HepG2 (cell line): ENCODE measurements at regions not wholly inside any gene's neighbourhood (a gene's known extent, or its start where the extent isn't known, plus 50 kb on each side); places are given as distances from the start of the nearest gene placed in this dataset.

Experiments used
- ATAC-seq: fragments of 200-7000 bp; cut with Tn5 transposase; 3 replicates; pipeline ENCODE4 v1.9.1; 2020; ENCODE audit warnings: mild to moderate bottlenecking, moderate library complexity
- BruUV-seq: library from RNA; stranded (reverse); fragments of 400-500 nt; replicated peaks from 2 replicates; lab custom pipeline; 2021; lab: Mats Ljungman, UMichigan
- CTCF ChIA-PET: fragments of 300-600 bp; formaldehyde crosslinking; extraction: SDS; loops from one replicate; lab custom pipeline; 2021; ENCODE audit warnings: low total read pairs, inconsistent platforms, low intra/inter-chr PET ratio; lab: Yijun Ruan, JAX
- POLR2A ChIA-PET: fragments of 350-600 bp; sonication (Branson Sonifier 250); formaldehyde crosslinking; loops from one replicate; lab custom pipeline; 2020; ENCODE audit warnings: antibody characterized with exemption, inconsistent platforms; lab: Yijun Ruan, JAX
- DNase-seq: peaks from one replicate; pipeline ENCODE4 v3.0.0-alpha.2; 2015; ENCODE audit warnings: low spot score
- FAIRE-seq: peaks from 3 replicates; lab custom pipeline; 2011; peaks lifted over from hg19 to GRCh38; lab: Jason Lieb, UNC
- H2AFZ ChIP-seq: one replicate; pipeline ENCODE4 v1.6.1; 2011; ENCODE audit warnings: low read length, inconsistent platforms
- H3K27ac ChIP-seq: fragments of 300-600 bp; 3 replicates; pipeline ENCODE4 v1.8.0; 2011; ENCODE audit warnings: mixed run types, mild to moderate bottlenecking, mixed read lengths, low read length, inconsistent platforms; ENCODE audit not compliant: insufficient read depth; ENCODE audit errors: extremely low read length
- H3K27me3 ChIP-seq, 2 experiments: fragments of 200-600 bp in 1 of 2; 2 replicates in 1 of 2; 3 replicates in 1 of 2; pipeline versions ENCODE4 v1.6.0 to v1.8.0; 2011; ENCODE audit warnings: low read length in 2 of 2, mild to moderate bottlenecking in 2 of 2, moderate library complexity in 2 of 2, inconsistent platforms in 1 of 2; ENCODE audit not compliant: insufficient read depth in 2 of 2, control insufficient read depth in 1 of 2
- H3K36me3 ChIP-seq, 2 experiments: fragments of 200-600 bp in 1 of 2; replicated peaks in 1 of 2; 2 replicates in 1 of 2; 3 replicates in 1 of 2; pipeline versions ENCODE4 v1.5.1 to v1.8.0; 2011; ENCODE audit warnings: low read length in 2 of 2, inconsistent platforms in 1 of 2; ENCODE audit not compliant: insufficient read depth in 2 of 2, control insufficient read depth in 1 of 2
- H3K4me1 ChIP-seq: 2 replicates; pipeline ENCODE4 v1.5.1; 2012; ENCODE audit warnings: low read length, inconsistent platforms; ENCODE audit not compliant: insufficient read depth
- H3K4me2 ChIP-seq: 2 replicates; pipeline ENCODE4 v1.6.0; 2011; ENCODE audit warnings: low read depth, low read length, inconsistent platforms
- H3K4me3 ChIP-seq, 3 experiments: fragments of 200-600 bp in 1 of 3; sonication (generic), shearing (Covaris generic) in 1 of 3; replicated peaks in 1 of 3; 2 replicates each; pipeline ENCODE4 v1.5.1; 2011 to 2016; ENCODE audit warnings: low read length in 3 of 3, inconsistent platforms in 2 of 3, low read depth in 2 of 3, mild to moderate bottlenecking in 2 of 3, control low read depth in 1 of 3, mixed read lengths in 1 of 3; ENCODE audit not compliant: insufficient read depth in 1 of 3
- H3K79me2 ChIP-seq: one replicate; pipeline ENCODE4 v1.6.1; 2011; ENCODE audit warnings: low read length, inconsistent platforms; ENCODE audit not compliant: insufficient read depth
- H3K9ac ChIP-seq: 2 replicates; pipeline ENCODE4 v1.6.0; 2011; ENCODE audit warnings: mild to moderate bottlenecking, low read depth, low read length, inconsistent platforms; ENCODE audit not compliant: insufficient read depth
- H3K9me3 ChIP-seq: 2 replicates; pipeline ENCODE4 v1.5.1; 2012; ENCODE audit warnings: mild to moderate bottlenecking, low read length
- H4K20me1 ChIP-seq: 2 replicates; pipeline ENCODE4 v1.6.0; 2011; ENCODE audit warnings: inconsistent platforms, mild to moderate bottlenecking, low read length, moderate library complexity; ENCODE audit not compliant: insufficient read depth
- AGO1 ChIP-seq: fragments of 200-400 bp; formaldehyde crosslinking; IDR thresholded peaks from 2 replicates; pipeline ENCODE4 v1.6.1; 2017; ENCODE audit warnings: mild to moderate bottlenecking, low read depth, low read length, moderate library complexity; ENCODE audit not compliant: poor library complexity, severe bottlenecking
- BRD4 ChIP-seq: sonication (generic); formaldehyde crosslinking; IDR thresholded peaks from 2 replicates; pipeline ENCODE4 v1.4.0; 2020; ENCODE audit warnings: missing genetic modification reagents
- CHD4 ChIP-seq: fragments of 200-600 bp; sonication (generic); IDR thresholded peaks from 2 replicates; pipeline ENCODE4 v1.7.0; 2017; ENCODE audit warnings: mild to moderate bottlenecking, low read length, borderline replicate concordance
- FLYWCH1 ChIP-seq: sonication (generic); formaldehyde crosslinking; IDR thresholded peaks from 2 replicates; pipeline ENCODE4 v1.8.1; 2023; ENCODE audit warnings: mild to moderate bottlenecking, missing genetic modification reagents
- FOSL1 ChIP-seq: sonication (generic); formaldehyde crosslinking; IDR thresholded peaks from 2 replicates; pipeline ENCODE4 v1.9.0; 2021; ENCODE audit warnings: missing genetic modification reagents, borderline replicate concordance
- PAF1 ChIP-seq: IDR thresholded peaks from 2 replicates; pipeline ENCODE4 v1.6.1; 2016; ENCODE audit warnings: missing genetic modification reagents, missing compliant biosample characterization
- PAX8 ChIP-seq: sonication (generic); formaldehyde crosslinking; IDR thresholded peaks from 2 replicates; pipeline ENCODE4 v1.8.0; 2022; ENCODE audit warnings: mild to moderate bottlenecking, missing genetic modification reagents, borderline replicate concordance
- ZBTB42 ChIP-seq: sonication (generic); formaldehyde crosslinking; IDR thresholded peaks from 2 replicates; pipeline ENCODE4 v1.5.0; 2020; ENCODE audit warnings: mild to moderate bottlenecking, missing genetic modification reagents
- ZMYM2 ChIP-seq: sonication (generic); formaldehyde crosslinking; IDR thresholded peaks from 2 replicates; pipeline ENCODE4 v1.8.0; 2022; ENCODE audit warnings: mild to moderate bottlenecking, missing genetic modification reagents
- ZNF225 ChIP-seq: sonication (generic); formaldehyde crosslinking; IDR thresholded peaks from 2 replicates; pipeline ENCODE4 v1.4.0; 2020; ENCODE audit warnings: mild to moderate bottlenecking, missing genetic modification reagents
- ZNF264 ChIP-seq: sonication (generic); formaldehyde crosslinking; IDR thresholded peaks from 2 replicates; pipeline ENCODE4 v1.4.0; 2020; ENCODE audit warnings: missing genetic modification reagents
- ZNF644 ChIP-seq: IDR thresholded peaks from 2 replicates; pipeline ENCODE4 v1.6.1; 2016; ENCODE audit warnings: low read depth
- WGBS: methylation state at CpG from one replicate; pipeline ENCODE4 v1.1.6; 2017; ENCODE audit warnings: low lambda C conversion rate; 5-methylcytosine and 5-hydroxymethylcytosine counted together
- in situ Hi-C: cut with HindIII; loops from 2 replicates; pipeline ENCODE4 v1.10.0; 2017; ENCODE audit warnings: low pct_unique_long_range_greater_than_20kb; ENCODE audit not compliant: extremely low pct_ligation_motif_present
- intact Hi-C: fragments of 100-400 bp; cut with micrococcal nuclease; formaldehyde crosslinking; loops from one replicate; pipeline ENCODE4 v1.10.0; 2022; ENCODE audit not compliant: unreplicated experiment
- TF ChIP-seq, protein P1 (sequence below): sonication (generic); formaldehyde crosslinking; IDR thresholded peaks from 2 replicates; pipeline ENCODE4 v1.4.0; 2020; ENCODE audit warnings: missing genetic modification reagents
- TF ChIP-seq, protein P2 (sequence below), 2 experiments: sonication (generic) in 1 of 2; formaldehyde crosslinking in 1 of 2; IDR thresholded peaks; 2 replicates each; pipeline versions ENCODE4 v1.5.1 to v1.6.1; 2011 to 2020; ENCODE audit warnings: borderline replicate concordance in 1 of 2, low read depth in 1 of 2, low read length in 1 of 2, mild to moderate bottlenecking in 1 of 2, missing genetic modification reagents in 1 of 2, moderate library complexity in 1 of 2
- TF ChIP-seq, protein P3 (sequence below): sonication (generic); formaldehyde crosslinking; IDR thresholded peaks from 2 replicates; pipeline ENCODE4 v1.4.0; 2020; ENCODE audit warnings: mild to moderate bottlenecking, low read depth, missing genetic modification reagents

DNA sequence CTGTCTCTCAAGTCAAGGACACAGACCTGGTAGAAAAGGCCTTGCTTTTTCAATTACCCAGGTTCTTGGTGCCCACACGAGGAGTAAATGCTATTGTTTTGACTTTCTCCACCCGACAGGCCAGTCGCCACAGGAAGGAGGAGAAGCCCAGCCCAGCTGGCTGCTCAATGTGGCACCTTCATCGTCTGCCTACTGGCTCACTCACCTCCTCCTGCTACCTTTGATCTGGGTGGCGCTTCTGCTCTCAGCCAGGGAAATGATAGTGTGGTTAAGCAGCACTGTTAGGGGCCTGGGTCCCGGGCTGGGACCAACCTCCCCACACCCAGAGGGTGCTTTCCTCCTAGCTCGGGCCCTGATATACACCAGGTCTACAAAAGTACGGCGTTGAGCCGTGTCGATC, 75.0 kb upstream of the FZD10 start:
- FAIRE-seq (no peak), ATAC-seq (no peak), DNase-seq (no peak)
- ChIA-PET POLR2A (no interaction called here), CTCF (no interaction called here)
- no peak overlapping the region for H3K4me2 ChIP-seq
- no peak overlapping the region for H3K4me3 ChIP-seq
- H2AFZ ChIP-seq = no peak overlapping the region
- no peaks in the 10 kb centered on the region for H3K36me3 ChIP-seq
- no peaks in the 10 kb centered on the region for H3K4me1 ChIP-seq
- BruUV-seq = no TSS peak
- no peak overlapping the region for H3K27ac ChIP-seq
- H4K20me1 ChIP-seq = no peaks in the 10 kb centered on the region
- peaks cover 4 to 41% of the 10 kb centered on the region in 2 experiments; a peak in 3 of 5 replicates for H3K27me3 ChIP-seq
- no peak for TF ChIP-seq CHD4
- no peak for TF ChIP-seq FOSL1 (CRISPR knock-in tag)
- no peak for TF ChIP-seq ZMYM2 (CRISPR knock-in tag)
- TF ChIP-seq, protein P1, sequence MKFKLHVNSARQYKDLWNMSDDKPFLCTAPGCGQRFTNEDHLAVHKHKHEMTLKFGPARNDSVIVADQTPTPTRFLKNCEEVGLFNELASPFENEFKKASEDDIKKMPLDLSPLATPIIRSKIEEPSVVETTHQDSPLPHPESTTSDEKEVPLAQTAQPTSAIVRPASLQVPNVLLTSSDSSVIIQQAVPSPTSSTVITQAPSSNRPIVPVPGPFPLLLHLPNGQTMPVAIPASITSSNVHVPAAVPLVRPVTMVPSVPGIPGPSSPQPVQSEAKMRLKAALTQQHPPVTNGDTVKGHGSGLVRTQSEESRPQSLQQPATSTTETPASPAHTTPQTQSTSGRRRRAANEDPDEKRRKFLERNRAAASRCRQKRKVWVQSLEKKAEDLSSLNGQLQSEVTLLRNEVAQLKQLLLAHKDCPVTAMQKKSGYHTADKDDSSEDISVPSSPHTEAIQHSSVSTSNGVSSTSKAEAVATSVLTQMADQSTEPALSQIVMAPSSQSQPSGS (CRISPR knock-in tag) = no peak
- no peak for TF ChIP-seq FLYWCH1 (CRISPR knock-in tag)
- no peak for TF ChIP-seq PAX8 (CRISPR knock-in tag)
- no peak for TF ChIP-seq ZBTB42 (CRISPR knock-in tag)
- no peak for TF ChIP-seq PAF1 (CRISPR knock-in tag)
- TF ChIP-seq ZNF225 (CRISPR knock-in tag) = no peak
- TF ChIP-seq, protein P2, sequence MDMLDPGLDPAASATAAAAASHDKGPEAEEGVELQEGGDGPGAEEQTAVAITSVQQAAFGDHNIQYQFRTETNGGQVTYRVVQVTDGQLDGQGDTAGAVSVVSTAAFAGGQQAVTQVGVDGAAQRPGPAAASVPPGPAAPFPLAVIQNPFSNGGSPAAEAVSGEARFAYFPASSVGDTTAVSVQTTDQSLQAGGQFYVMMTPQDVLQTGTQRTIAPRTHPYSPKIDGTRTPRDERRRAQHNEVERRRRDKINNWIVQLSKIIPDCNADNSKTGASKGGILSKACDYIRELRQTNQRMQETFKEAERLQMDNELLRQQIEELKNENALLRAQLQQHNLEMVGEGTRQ (IDR thresholded peaks at IDR 0.05; ENCODE audit: low read depth, low read length) = no peak
- TF ChIP-seq, protein P2 (CRISPR knock-in tag; IDR thresholded peaks at IDR 0.05; ENCODE audit: borderline replicate concordance) = no peak
- TF ChIP-seq, protein P3, sequence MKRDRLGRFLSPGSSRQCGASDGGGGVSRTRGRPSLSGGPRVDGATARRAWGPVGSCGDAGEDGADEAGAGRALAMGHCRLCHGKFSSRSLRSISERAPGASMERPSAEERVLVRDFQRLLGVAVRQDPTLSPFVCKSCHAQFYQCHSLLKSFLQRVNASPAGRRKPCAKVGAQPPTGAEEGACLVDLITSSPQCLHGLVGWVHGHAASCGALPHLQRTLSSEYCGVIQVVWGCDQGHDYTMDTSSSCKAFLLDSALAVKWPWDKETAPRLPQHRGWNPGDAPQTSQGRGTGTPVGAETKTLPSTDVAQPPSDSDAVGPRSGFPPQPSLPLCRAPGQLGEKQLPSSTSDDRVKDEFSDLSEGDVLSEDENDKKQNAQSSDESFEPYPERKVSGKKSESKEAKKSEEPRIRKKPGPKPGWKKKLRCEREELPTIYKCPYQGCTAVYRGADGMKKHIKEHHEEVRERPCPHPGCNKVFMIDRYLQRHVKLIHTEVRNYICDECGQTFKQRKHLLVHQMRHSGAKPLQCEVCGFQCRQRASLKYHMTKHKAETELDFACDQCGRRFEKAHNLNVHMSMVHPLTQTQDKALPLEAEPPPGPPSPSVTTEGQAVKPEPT (CRISPR knock-in tag) = no peak
- TF ChIP-seq AGO1 = no peak
- no peak for TF ChIP-seq BRD4 (CRISPR knock-in tag)
- TF ChIP-seq ZNF264 (CRISPR knock-in tag) = no peak
- TF ChIP-seq ZNF644 (CRISPR knock-in tag) = no peak
- in situ Hi-C loops (no loop called here), intact Hi-C loops (no loop called here)
- no peaks in the 10 kb centered on the region for H3K79me2 ChIP-seq
- 54% methylated on average over 5 of the region's 11 CpGs for WGBS
- H3K9ac ChIP-seq = no peak overlapping the region
- no peaks in the 10 kb centered on the region for H3K9me3 ChIP-seq
